ENCODE measurements at regions not wholly inside any gene's neighbourhood (a gene's known extent, or its start where the extent isn't known, plus 50 kb on each side); places are given as distances from the start of the nearest gene placed in this dataset.

DNA sequence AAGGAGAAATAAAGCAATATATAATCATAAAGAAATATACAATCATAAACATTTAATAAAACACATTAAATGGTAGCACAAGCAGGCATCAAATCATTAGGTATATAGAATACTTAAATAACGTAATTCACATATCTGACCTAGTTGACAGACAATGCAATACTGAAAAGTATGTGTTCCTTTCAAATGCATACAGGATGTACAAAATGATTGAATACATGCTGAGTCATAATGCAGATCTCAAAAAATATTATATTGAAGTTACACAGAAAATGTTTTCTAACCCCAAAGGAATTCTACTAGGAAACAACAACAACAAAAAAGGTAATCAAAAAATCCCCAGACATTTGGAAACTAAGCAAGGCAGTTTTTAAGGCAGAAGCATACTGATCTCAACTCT is 1072.0 kb upstream of the INTU start:
- TF ChIP-seq, protein P1, sequence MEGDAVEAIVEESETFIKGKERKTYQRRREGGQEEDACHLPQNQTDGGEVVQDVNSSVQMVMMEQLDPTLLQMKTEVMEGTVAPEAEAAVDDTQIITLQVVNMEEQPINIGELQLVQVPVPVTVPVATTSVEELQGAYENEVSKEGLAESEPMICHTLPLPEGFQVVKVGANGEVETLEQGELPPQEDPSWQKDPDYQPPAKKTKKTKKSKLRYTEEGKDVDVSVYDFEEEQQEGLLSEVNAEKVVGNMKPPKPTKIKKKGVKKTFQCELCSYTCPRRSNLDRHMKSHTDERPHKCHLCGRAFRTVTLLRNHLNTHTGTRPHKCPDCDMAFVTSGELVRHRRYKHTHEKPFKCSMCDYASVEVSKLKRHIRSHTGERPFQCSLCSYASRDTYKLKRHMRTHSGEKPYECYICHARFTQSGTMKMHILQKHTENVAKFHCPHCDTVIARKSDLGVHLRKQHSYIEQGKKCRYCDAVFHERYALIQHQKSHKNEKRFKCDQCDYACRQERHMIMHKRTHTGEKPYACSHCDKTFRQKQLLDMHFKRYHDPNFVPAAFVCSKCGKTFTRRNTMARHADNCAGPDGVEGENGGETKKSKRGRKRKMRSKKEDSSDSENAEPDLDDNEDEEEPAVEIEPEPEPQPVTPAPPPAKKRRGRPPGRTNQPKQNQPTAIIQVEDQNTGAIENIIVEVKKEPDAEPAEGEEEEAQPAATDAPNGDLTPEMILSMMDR (IDR thresholded peaks at IDR 0.05; ENCODE audit: low read depth, low read length): no peak
- no peak for TF ChIP-seq EZH2phosphoT487 (IDR thresholded peaks at IDR 0.05; ENCODE audit: low read depth)
